ENCODE measurements at regions not wholly inside any gene's neighbourhood (a gene's known extent, or its start where the extent isn't known, plus 50 kb on each side); places are given as distances from the start of the nearest gene placed in this dataset.
"Not testable (repeated sequence)": the region's sequence is repeated elsewhere in the genome, so short reads cannot be mapped to it uniquely, and the experiment has no call there.

- peaks cover 12% of the 10 kb centered on the region for H3K27me3 Mint-ChIP-seq (ENCODE audit: low read depth)
- no peak overlapping the region for H3K27ac Mint-ChIP-seq
- no peaks in the 10 kb centered on the region for H3K4me1 Mint-ChIP-seq (ENCODE audit: low read depth)
- H3K36me3 Mint-ChIP-seq (ENCODE audit: low read depth), result no peaks in the 10 kb centered on the region
- H3K9me3 Mint-ChIP-seq, result no peaks in the 10 kb centered on the region
- no peak overlapping the region for H3K4me3 Mint-ChIP-seq
These were observed 77.4 kb upstream of the SULF2 start for GRCh38 chr20:47862574-47863240.

DNA sequence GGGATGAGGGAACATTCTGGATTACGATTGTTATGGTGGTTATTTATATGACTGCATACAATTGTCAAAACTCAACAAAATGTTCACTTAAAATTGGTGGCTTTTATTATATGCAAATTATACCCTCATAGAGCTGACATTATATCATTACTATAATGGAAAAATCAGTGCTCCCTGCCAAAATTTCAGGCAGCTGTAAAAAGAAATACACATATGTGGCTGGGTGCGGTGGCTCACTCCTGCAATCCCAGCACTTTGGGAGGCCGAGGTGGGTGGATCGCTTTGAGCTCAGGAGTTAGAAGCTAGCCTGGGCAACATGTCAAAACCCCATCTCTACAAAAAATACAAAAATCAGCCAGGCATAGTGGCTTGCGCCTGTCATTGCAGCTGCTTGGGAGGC is 75.8 kb upstream of the SULF2 start:
- Mint-ChIP-seq H3K36me3 (ENCODE audit: low read depth) (no peaks in the 10 kb centered on the region), H3K4me1 (ENCODE audit: low read depth) (no peaks in the 10 kb centered on the region), H3K4me3 (no peak overlapping the region), H3K27ac (no peak overlapping the region), H3K9me3 (no peaks in the 10 kb centered on the region), H3K27me3 (ENCODE audit: low read depth) (peaks cover 12% of the 10 kb centered on the region)

DNA sequence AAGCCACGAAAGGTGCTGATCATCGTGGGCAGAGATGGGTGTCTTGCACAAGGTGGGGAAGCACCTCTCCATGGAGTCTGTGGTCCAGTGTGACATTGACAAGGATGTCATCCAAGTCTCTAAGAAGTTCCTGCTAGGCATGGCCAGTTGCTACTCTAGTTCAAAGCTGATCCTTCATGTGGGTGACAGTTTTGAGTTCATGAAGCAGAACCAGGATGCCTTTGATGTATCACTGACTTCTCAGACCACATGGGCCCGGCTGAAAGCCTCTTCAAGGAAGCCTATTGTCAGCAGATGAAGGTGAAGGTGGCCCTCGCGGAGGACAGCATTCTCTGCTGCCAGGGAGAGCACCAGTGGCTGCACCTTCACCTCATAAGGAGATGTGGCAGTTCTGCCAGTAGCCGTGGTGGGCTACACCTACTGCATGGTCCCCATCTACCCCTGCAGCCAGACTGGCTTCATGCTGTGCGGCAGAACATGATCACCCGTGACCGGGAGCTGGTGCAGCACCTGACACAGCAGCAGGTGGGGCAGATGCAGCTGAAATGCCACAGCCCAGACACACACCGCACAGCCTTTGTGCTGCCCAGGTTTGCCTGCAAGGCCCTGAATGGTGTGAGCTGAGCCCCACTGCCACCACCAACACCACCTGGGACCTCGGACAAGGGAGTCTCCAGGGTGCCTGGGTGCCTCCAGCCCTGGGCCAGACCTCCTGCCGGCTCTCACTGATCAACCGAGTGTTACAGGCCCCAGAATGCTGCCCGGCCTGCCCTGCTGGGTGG is 75.0 kb upstream of the SULF2 start:
- Mint-ChIP-seq H3K27ac (no peak overlapping the region), H3K4me1 (ENCODE audit: low read depth) (no peaks in the 10 kb centered on the region)

GRCh38 chr20:47859278-47859677 is 74.0 kb upstream of the SULF2 start:
- Mint-ChIP-seq H3K27me3 (ENCODE audit: low read depth) (peaks cover 11% of the 10 kb centered on the region), H3K4me1 (ENCODE audit: low read depth) (no peaks in the 10 kb centered on the region), H3K36me3 (ENCODE audit: low read depth) (no peaks in the 10 kb centered on the region), H3K4me3 (no peak overlapping the region), H3K9me3 (no peaks in the 10 kb centered on the region), H3K27ac (no peak overlapping the region)

More for the DNA sequence above, 75.0 kb upstream of the SULF2 start:
- Mint-ChIP-seq H3K9me3 (no peaks in the 10 kb centered on the region), H3K27me3 (ENCODE audit: low read depth) (peaks cover 12% of the 10 kb centered on the region), H3K36me3 (ENCODE audit: low read depth) (no peaks in the 10 kb centered on the region), H3K4me3 (no peak overlapping the region)

GRCh38 chr20:47857569-47858464 is 72.5 kb upstream of the SULF2 start:
- Mint-ChIP-seq H3K9me3 (no peaks in the 10 kb centered on the region), H3K27ac (no peak overlapping the region), H3K27me3 (ENCODE audit: low read depth) (peaks cover 3% of the 10 kb centered on the region), H3K36me3 (ENCODE audit: low read depth) (no peaks in the 10 kb centered on the region), H3K4me1 (ENCODE audit: low read depth) (no peaks in the 10 kb centered on the region), H3K4me3 (no peak overlapping the region)

GRCh38 chr20:47857187-47857568 is 71.9 kb upstream of the SULF2 start:
- H3K4me1 Mint-ChIP-seq (ENCODE audit: low read depth), result no peaks in the 10 kb centered on the region
- no peaks in the 10 kb centered on the region for H3K9me3 Mint-ChIP-seq
- H3K27me3 Mint-ChIP-seq (ENCODE audit: low read depth), result no peaks in the 10 kb centered on the region
- H3K27ac Mint-ChIP-seq, result no peak overlapping the region
- H3K4me3 Mint-ChIP-seq, result no peak overlapping the region
- H3K36me3 Mint-ChIP-seq (ENCODE audit: low read depth), result no peaks in the 10 kb centered on the region

DNA sequence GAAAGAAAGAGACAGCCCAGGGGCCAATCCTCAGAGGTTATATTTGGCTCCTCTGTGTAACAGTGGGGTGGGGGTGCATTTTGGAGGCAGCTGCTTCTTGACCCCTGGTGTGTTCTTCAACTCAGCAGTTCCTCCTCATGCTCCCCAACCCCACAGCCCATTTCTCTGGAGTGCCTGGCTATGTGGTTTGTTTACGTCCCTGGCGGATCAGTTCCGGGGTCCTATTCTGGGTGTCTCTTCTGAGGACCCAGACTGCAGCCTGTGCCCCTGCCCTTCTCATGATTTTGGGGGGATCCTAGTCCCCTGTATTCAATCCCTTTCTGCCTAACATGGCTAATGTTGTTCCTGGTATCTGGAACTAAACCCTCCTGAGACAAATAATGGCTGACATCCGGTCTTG is 70.5 kb upstream of the SULF2 start:
- H3K9me3 Mint-ChIP-seq, result no peaks in the 10 kb centered on the region
- no peak overlapping the region for H3K4me3 Mint-ChIP-seq
- H3K36me3 Mint-ChIP-seq (ENCODE audit: low read depth), result no peaks in the 10 kb centered on the region
- no peaks in the 10 kb centered on the region for H3K4me1 Mint-ChIP-seq (ENCODE audit: low read depth)
- H3K27me3 Mint-ChIP-seq (ENCODE audit: low read depth), result no peaks in the 10 kb centered on the region
- no peak overlapping the region for H3K27ac Mint-ChIP-seq

DNA sequence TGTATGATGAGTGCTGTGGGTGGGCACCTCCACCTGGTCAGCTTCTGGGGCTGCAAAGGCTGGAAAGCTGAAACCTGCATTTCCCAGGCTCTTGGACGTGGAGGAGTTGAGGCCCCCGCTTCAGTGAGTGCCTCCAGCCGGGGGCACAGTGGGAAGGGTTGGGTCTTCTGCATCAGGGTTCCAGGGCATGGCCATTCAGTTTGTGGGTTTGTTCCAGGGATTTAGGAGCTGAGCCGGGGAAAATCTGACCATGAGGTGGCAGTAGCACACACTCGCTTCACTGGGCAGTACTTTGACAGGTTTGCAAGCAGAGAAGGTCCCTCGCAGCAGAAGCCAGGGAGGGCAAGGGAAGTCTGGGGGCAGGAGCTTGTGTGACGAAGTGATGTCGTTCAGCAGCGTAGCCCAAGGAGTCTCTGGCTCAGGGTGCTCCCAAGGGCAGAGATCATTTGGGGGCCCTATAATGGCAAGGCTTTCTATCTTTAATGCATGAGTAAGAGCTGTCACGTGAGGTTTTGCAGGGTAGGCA is 69.5 kb upstream of the SULF2 start:
- no peaks in the 10 kb centered on the region for H3K36me3 Mint-ChIP-seq (ENCODE audit: low read depth)
- H3K9me3 Mint-ChIP-seq, result no peaks in the 10 kb centered on the region
- no peaks in the 10 kb centered on the region for H3K27me3 Mint-ChIP-seq (ENCODE audit: low read depth)

GRCh38 chr20:47851774-47852173 is 66.5 kb upstream of the SULF2 start:
- H3K36me3 Mint-ChIP-seq (ENCODE audit: low read depth), result no peaks in the 10 kb centered on the region

More for the DNA sequence above, 69.5 kb upstream of the SULF2 start:
- Mint-ChIP-seq H3K4me1 (ENCODE audit: low read depth) (no peaks in the 10 kb centered on the region), H3K27ac (no peak overlapping the region), H3K4me3 (no peak overlapping the region)

GRCh38 chr20:47850146-47850545 is 64.9 kb upstream of the SULF2 start:
- no peak overlapping the region for H3K4me3 Mint-ChIP-seq
- no peaks in the 10 kb centered on the region for H3K4me1 Mint-ChIP-seq (ENCODE audit: low read depth)
- no peaks in the 10 kb centered on the region for H3K36me3 Mint-ChIP-seq (ENCODE audit: low read depth)
- H3K27me3 Mint-ChIP-seq (ENCODE audit: low read depth), result no peaks in the 10 kb centered on the region
- no peak overlapping the region for H3K27ac Mint-ChIP-seq
- H3K9me3 Mint-ChIP-seq, result no peaks in the 10 kb centered on the region

More at GRCh38 chr20:47851774-47852173, 66.5 kb upstream of the SULF2 start:
- Mint-ChIP-seq H3K27me3 (ENCODE audit: low read depth) (no peaks in the 10 kb centered on the region), H3K9me3 (no peaks in the 10 kb centered on the region), H3K27ac (no peak overlapping the region), H3K4me3 (no peak overlapping the region), H3K4me1 (ENCODE audit: low read depth) (no peaks in the 10 kb centered on the region)

DNA sequence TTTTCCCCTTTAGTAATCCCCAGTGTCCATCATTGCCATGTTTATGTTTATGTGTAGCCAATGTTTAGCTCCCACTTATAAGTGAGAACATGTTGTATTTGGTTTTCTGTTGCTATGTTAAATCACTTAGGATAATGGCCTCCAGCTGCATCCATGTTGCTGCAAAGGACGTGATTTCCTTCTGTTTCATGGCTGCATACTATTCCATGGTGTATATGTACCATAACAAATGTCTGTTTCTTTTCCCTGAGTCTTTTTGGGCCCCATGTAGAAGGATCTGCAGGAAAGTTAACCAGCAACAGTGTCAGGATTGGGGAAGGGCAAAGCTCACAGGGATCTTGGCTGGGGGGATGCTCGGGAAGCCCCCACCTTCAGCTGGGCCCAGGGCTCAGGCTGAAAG is 64.3 kb upstream of the SULF2 start:
- Mint-ChIP-seq H3K4me1 (ENCODE audit: low read depth) (no peaks in the 10 kb centered on the region), H3K4me3 (no peak overlapping the region), H3K9me3 (no peaks in the 10 kb centered on the region)

GRCh38 chr20:47849006-47849405 is 63.7 kb upstream of the SULF2 start:
- no peaks in the 10 kb centered on the region for H3K27me3 Mint-ChIP-seq (ENCODE audit: low read depth)
- H3K4me1 Mint-ChIP-seq (ENCODE audit: low read depth), result no peaks in the 10 kb centered on the region
- no peaks in the 10 kb centered on the region for H3K36me3 Mint-ChIP-seq (ENCODE audit: low read depth)
- no peak overlapping the region for H3K27ac Mint-ChIP-seq
- no peak overlapping the region for H3K4me3 Mint-ChIP-seq
- H3K9me3 Mint-ChIP-seq, result no peaks in the 10 kb centered on the region

More for the DNA sequence above, 64.3 kb upstream of the SULF2 start:
- H3K27ac Mint-ChIP-seq, result no peak overlapping the region
- no peaks in the 10 kb centered on the region for H3K36me3 Mint-ChIP-seq (ENCODE audit: low read depth)
- H3K27me3 Mint-ChIP-seq (ENCODE audit: low read depth), result no peaks in the 10 kb centered on the region

GRCh38 chr20:47848534-47848933 is 63.3 kb upstream of the SULF2 start:
- not testable (repeated sequence) for H3K9me3 Mint-ChIP-seq; H3K27ac Mint-ChIP-seq; H3K27me3 Mint-ChIP-seq (ENCODE audit: low read depth); H3K4me1 Mint-ChIP-seq (ENCODE audit: low read depth); H3K36me3 Mint-ChIP-seq (ENCODE audit: low read depth); H3K4me3 Mint-ChIP-seq

- H3K27ac Mint-ChIP-seq, result no peak overlapping the region
These were observed 62.7 kb upstream of the SULF2 start for GRCh38 chr20:47847884-47848485.

More at GRCh38 chr20:47847884-47848485, 62.7 kb upstream of the SULF2 start:
- H3K4me3 Mint-ChIP-seq, result no peak overlapping the region
- H3K36me3 Mint-ChIP-seq (ENCODE audit: low read depth), result no peaks in the 10 kb centered on the region
- no peaks in the 10 kb centered on the region for H3K4me1 Mint-ChIP-seq (ENCODE audit: low read depth)
- no peaks in the 10 kb centered on the region for H3K9me3 Mint-ChIP-seq
- H3K27me3 Mint-ChIP-seq (ENCODE audit: low read depth), result no peaks in the 10 kb centered on the region

All from T-helper 1 cell treated with Interleukin-12 subunit alpha and Interleukin-12 subunit beta and Interleukin-4 antibody, amounts not matched to agents 30 μg/mL and 1 μg/mL, for 36 hours (primary cell).